ENCODE measurements at regions not wholly inside any gene's neighbourhood (a gene's known extent, or its start where the extent isn't known, plus 50 kb on each side); places are given as distances from the start of the nearest gene placed in this dataset.

GRCh38 chr4:141391771-141392170 is 171.1 kb downstream of the ZNF330 start:
- CTCF ChIA-PET = no interaction called here
- no peak overlapping the region for H3K27ac Mint-ChIP-seq
- H3K9me3 Mint-ChIP-seq = no peaks in the 10 kb centered on the region

GRCh38 chr4:141395246-141395830 is 174.6 kb downstream of the ZNF330 start:
- POLR2A ChIA-PET = no interaction called here
- H3K36me3 Mint-ChIP-seq (ENCODE audit: low read depth) = no peaks in the 10 kb centered on the region
- H3K9me3 Mint-ChIP-seq = no peaks in the 10 kb centered on the region
- peaks cover 2% of the 10 kb centered on the region for H3K27me3 Mint-ChIP-seq
- H3K27ac Mint-ChIP-seq = no peak overlapping the region
- no peak overlapping the region for H3K4me3 Mint-ChIP-seq
- no peak for DNase-seq
- H3K4me1 Mint-ChIP-seq = no peaks in the 10 kb centered on the region
- CTCF ChIA-PET = no interaction called here

More at GRCh38 chr4:141391771-141392170, 171.1 kb downstream of the ZNF330 start:
- POLR2A ChIA-PET = no interaction called here
- Mint-ChIP-seq H3K27me3 (peaks cover 2% of the 10 kb centered on the region), H3K4me1 (no peaks in the 10 kb centered on the region), H3K36me3 (ENCODE audit: low read depth) (no peaks in the 10 kb centered on the region), H3K4me3 (no peak overlapping the region)
- DNase-seq = no peak

DNA sequence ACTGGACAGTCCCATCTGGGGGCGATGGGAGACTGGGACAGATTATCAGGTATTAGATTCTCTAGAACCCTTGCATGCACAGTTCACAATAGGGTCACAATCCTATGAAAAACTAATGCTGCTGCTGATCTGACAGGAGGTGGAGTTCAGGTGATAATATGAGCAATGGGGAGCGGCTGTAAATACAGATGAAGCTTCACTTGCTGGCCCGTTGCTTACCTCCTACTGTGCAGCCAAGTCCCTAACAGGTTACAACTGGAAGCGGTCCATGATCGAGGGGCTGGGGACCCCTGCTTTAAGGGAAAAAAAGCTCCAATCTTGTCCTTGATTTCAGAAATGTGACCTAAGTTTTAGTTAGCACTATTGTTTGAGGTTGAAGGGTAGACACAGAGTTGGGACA is 175.2 kb downstream of the ZNF330 start:
- Mint-ChIP-seq H3K36me3 (ENCODE audit: low read depth) (no peaks in the 10 kb centered on the region), H3K27me3 (peaks cover 2% of the 10 kb centered on the region)
- CTCF ChIA-PET = no interaction called here

DNA sequence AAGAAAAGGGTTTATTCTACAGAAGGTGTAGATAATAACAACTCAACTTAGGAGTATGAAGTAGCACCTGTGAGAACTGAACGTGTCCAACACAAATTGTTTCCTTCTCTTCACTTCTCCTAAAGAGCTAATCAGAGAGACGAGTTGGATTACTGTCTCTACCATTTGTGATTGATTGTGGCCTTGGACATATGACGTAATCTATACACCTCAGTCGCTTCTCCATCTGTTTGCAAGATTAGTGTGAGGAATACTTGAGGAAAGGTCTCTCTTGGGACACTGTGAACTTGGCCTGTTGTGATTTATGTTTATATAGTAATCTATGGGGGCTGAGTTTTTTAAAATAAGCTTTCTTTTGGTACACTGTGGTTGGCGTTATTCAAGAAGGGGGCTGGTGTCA is 182.0 kb downstream of the ZNF330 start:
- ChIA-PET POLR2A (no interaction called here), CTCF (no interaction called here)
- H3K9me3 Mint-ChIP-seq = no peaks in the 10 kb centered on the region
- no peaks in the 10 kb centered on the region for H3K27me3 Mint-ChIP-seq
- no peaks in the 10 kb centered on the region for H3K36me3 Mint-ChIP-seq (ENCODE audit: low read depth)
- DNase-seq = no peak
- H3K4me3 Mint-ChIP-seq = no peak overlapping the region
- H3K27ac Mint-ChIP-seq = no peak overlapping the region
- H3K4me1 Mint-ChIP-seq = no peaks in the 10 kb centered on the region

More for the DNA sequence above, 175.2 kb downstream of the ZNF330 start:
- Mint-ChIP-seq H3K9me3 (no peaks in the 10 kb centered on the region), H3K4me3 (no peak overlapping the region), H3K4me1 (no peaks in the 10 kb centered on the region), H3K27ac (no peak overlapping the region)
- POLR2A ChIA-PET = no interaction called here
- DNase-seq = no peak

DNA sequence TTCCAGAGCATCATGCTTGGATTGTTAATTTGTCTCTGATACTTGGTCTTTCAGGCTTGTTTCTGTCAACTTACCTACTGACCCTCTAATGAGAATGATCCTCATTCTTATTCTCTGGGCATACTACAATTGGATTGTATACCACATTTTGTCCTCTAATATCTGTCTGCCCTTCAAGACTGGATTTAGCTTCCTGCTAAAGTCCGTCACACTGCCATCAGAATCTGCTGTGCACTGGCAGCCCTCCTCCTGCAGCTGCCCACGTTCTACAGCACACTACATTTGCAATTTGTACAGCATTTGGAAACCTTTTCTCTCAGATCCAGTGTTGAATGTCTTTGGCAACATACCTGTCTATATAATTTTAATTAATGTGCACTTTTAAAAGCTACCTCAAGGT is 183.1 kb downstream of the ZNF330 start:
- Mint-ChIP-seq H3K36me3 (ENCODE audit: low read depth) (no peaks in the 10 kb centered on the region), H3K9me3 (no peaks in the 10 kb centered on the region), H3K27me3 (no peaks in the 10 kb centered on the region), H3K27ac (no peak overlapping the region), H3K4me3 (no peak overlapping the region), H3K4me1 (no peaks in the 10 kb centered on the region)
- POLR2A ChIA-PET = no interaction called here
- CTCF ChIA-PET = no interaction called here
- no peak for DNase-seq

GRCh38 chr4:141406237-141406636 is 185.5 kb downstream of the ZNF330 start:
- Mint-ChIP-seq H3K36me3 (ENCODE audit: low read depth) (no peaks in the 10 kb centered on the region), H3K9me3 (no peaks in the 10 kb centered on the region), H3K4me3 (no peak overlapping the region), H3K4me1 (no peaks in the 10 kb centered on the region), H3K27ac (no peak overlapping the region), H3K27me3 (no peaks in the 10 kb centered on the region)
- POLR2A ChIA-PET = no interaction called here
- CTCF ChIA-PET = no interaction called here
- no peak for DNase-seq

DNA sequence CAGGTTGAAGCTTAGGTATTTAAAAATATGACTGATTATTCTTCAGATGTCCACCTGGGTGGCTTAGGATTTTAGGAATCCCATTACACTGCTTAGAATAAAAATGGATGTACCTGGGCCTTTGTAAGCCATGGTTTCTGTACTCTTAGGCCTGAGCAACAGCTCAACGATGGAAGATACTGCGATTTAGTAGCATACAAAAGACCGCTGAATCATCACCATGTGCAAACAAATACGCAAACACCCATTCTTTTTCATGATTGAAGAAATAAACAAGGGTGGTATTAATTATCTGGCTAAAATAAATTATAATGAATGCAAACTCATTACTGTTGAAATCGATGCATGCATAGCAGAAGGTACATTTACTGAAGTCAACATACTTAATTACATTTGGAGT is 188.9 kb downstream of the ZNF330 start:
- POLR2A ChIA-PET = no interaction called here
- Mint-ChIP-seq H3K4me1 (no peaks in the 10 kb centered on the region), H3K36me3 (ENCODE audit: low read depth) (no peaks in the 10 kb centered on the region), H3K9me3 (no peaks in the 10 kb centered on the region), H3K4me3 (no peak overlapping the region), H3K27ac (no peak overlapping the region), H3K27me3 (no peaks in the 10 kb centered on the region)
- CTCF ChIA-PET = no interaction called here
- DNase-seq = no peak

DNA sequence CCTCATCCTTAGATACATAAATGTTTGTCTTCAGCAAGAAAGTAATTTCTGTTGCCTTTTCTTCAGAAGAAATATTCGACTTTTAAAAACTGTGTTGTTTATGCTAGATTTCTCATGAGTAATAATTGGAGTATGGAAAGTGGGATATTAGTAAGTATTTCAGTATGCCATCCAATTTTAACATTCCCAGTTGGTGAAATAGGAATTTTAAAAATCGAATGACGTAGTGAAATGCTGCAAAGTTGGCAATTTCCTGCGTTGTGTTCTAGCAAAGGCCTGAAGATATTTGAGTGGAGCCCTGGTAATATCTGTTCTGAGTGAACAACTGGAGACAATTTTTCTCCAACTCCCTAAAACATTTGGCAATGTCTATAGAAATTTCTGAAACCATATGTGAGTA is 190.1 kb downstream of the ZNF330 start:
- H3K27ac Mint-ChIP-seq = no peak overlapping the region
- H3K36me3 Mint-ChIP-seq (ENCODE audit: low read depth) = no peaks in the 10 kb centered on the region
- H3K4me3 Mint-ChIP-seq = no peak overlapping the region
- POLR2A ChIA-PET = no interaction called here
- no peaks in the 10 kb centered on the region for H3K9me3 Mint-ChIP-seq
- no peaks in the 10 kb centered on the region for H3K4me1 Mint-ChIP-seq
- CTCF ChIA-PET = no interaction called here
- H3K27me3 Mint-ChIP-seq = no peaks in the 10 kb centered on the region
- DNase-seq = no peak

DNA sequence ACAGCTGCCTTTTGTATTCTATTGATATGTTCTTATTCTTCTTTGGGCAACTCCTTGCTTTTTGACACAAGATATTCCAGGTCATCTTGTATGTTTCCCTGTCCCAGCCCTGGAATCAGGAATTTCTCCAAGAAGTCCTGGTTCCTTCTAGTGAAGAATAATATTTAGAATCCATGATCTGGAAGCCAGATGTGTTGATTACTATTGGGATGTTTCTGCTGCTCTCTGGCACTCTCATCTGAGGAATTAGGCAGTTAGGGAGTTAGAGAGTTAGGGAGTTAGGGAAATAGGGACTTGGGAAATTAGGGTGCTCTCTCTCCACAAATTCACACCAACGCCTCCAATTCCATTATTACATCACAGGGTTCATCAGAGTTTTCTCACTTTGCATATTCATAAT is 191.2 kb downstream of the ZNF330 start:
- no peaks in the 10 kb centered on the region for H3K4me1 Mint-ChIP-seq

DNA sequence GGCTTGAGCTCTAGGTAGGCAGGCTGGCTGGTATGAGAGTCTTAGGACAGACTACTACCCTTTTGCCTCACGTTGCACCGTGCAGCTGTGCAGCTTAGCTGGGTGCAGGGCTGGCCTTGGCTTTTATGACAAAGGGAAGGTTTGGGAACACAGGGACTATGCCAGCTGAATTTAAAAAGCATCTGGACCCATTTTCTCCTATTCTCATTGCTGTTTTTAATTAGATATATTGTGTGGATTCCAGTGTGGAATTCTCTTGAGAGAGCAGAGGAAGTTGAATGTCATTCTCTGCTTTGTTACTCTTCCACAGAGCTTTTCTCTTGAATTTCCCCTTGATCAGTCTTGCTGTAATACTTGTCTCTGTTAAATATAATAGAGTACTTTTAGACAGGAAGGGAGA is 192.7 kb downstream of the ZNF330 start:
- Mint-ChIP-seq H3K27ac (no peak overlapping the region), H3K9me3 (no peaks in the 10 kb centered on the region), H3K36me3 (ENCODE audit: low read depth) (no peaks in the 10 kb centered on the region), H3K27me3 (no peaks in the 10 kb centered on the region), H3K4me1 (no peaks in the 10 kb centered on the region), H3K4me3 (no peak overlapping the region)
- no peak for DNase-seq
- ChIA-PET POLR2A (no interaction called here), CTCF (no interaction called here)

More for the DNA sequence above, 191.2 kb downstream of the ZNF330 start:
- no peak overlapping the region for H3K4me3 Mint-ChIP-seq
- CTCF ChIA-PET = no interaction called here
- no peak for DNase-seq
- H3K27ac Mint-ChIP-seq = no peak overlapping the region
- H3K9me3 Mint-ChIP-seq = no peaks in the 10 kb centered on the region
- no peaks in the 10 kb centered on the region for H3K36me3 Mint-ChIP-seq (ENCODE audit: low read depth)
- no peaks in the 10 kb centered on the region for H3K27me3 Mint-ChIP-seq
- POLR2A ChIA-PET = no interaction called here

DNA sequence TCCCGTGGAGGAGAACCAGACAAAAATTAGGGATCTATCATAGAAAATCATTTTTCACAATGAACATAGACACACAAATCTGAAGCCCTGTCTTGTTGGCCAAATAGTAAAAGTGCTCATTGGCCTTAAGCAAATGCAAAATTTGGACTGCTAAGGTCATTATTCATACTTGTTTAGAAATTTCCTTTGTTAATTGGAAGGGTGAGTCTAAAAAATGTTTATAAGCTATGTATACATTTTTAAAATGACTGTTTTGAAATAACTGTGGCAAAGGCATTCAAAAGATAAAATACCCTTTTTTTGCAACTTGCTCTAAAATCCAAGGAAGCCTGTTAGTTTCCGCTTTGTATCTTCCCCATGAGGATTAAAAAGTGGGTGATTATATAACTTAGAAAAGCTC is 195.0 kb downstream of the ZNF330 start:
- H3K4me1 Mint-ChIP-seq = no peaks in the 10 kb centered on the region
- no peaks in the 10 kb centered on the region for H3K27me3 Mint-ChIP-seq
- H3K36me3 Mint-ChIP-seq (ENCODE audit: low read depth) = no peaks in the 10 kb centered on the region
- ChIA-PET CTCF (no interaction called here), POLR2A (no interaction called here)
- no peak overlapping the region for H3K27ac Mint-ChIP-seq
- DNase-seq = no peak
- no peak overlapping the region for H3K4me3 Mint-ChIP-seq
- H3K9me3 Mint-ChIP-seq = no peaks in the 10 kb centered on the region

DNA sequence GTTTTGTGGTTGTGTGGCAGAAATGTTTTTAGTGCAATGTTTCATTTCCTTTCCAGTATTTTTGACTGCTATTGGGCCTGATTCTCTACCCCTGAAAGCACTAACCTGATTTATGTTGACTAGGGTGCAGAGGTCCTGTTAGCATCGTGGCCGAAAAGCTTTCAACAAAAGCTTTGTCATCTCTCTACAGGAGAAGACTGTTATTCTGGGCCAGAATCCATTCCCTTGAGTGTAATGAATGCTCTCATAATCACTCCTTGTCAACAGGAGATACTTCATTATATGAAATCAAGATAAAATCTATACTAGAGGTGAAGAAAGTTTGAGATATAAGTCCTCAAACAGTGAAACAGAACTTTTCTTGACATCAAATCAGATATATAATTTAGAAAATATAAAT is 195.5 kb downstream of the ZNF330 start:
- Mint-ChIP-seq H3K36me3 (ENCODE audit: low read depth) (no peaks in the 10 kb centered on the region), H3K9me3 (no peaks in the 10 kb centered on the region), H3K4me3 (no peak overlapping the region), H3K27me3 (peaks cover 2% of the 10 kb centered on the region), H3K27ac (no peak overlapping the region), H3K4me1 (no peaks in the 10 kb centered on the region)
- CTCF ChIA-PET = no interaction called here
- POLR2A ChIA-PET = no interaction called here
- DNase-seq = no peak

GRCh38 chr4:141416677-141417363 is 196.1 kb downstream of the ZNF330 start:
- H3K9me3 Mint-ChIP-seq = no peaks in the 10 kb centered on the region
- DNase-seq = no peak
- H3K27ac Mint-ChIP-seq = no peak overlapping the region
- H3K4me1 Mint-ChIP-seq = no peaks in the 10 kb centered on the region
- POLR2A ChIA-PET = no interaction called here
- H3K36me3 Mint-ChIP-seq (ENCODE audit: low read depth) = no peaks in the 10 kb centered on the region
- CTCF ChIA-PET = no interaction called here
- H3K27me3 Mint-ChIP-seq = peaks cover 2% of the 10 kb centered on the region
- no peak overlapping the region for H3K4me3 Mint-ChIP-seq

GRCh38 chr4:141417387-141417786 is 196.7 kb downstream of the ZNF330 start:
- no peaks in the 10 kb centered on the region for H3K4me1 Mint-ChIP-seq
- peaks cover 2% of the 10 kb centered on the region for H3K27me3 Mint-ChIP-seq
- no peaks in the 10 kb centered on the region for H3K9me3 Mint-ChIP-seq
- no peak overlapping the region for H3K27ac Mint-ChIP-seq
- POLR2A ChIA-PET = no interaction called here
- DNase-seq = no peak
- CTCF ChIA-PET = no interaction called here
- H3K4me3 Mint-ChIP-seq = no peak overlapping the region
- no peaks in the 10 kb centered on the region for H3K36me3 Mint-ChIP-seq (ENCODE audit: low read depth)
